KOPT-K1 (cell line): ENCODE measurements at regions not wholly inside any gene's neighbourhood (a gene's known extent, or its start where the extent isn't known, plus 50 kb on each side); places are given as distances from the start of the nearest gene placed in this dataset.
"Not testable (repeated sequence)": the region's sequence is repeated elsewhere in the genome, so short reads cannot be mapped to it uniquely, and the experiment has no call there.

Experiments
- H3K27ac ChIP-seq: fragments of 200-600 bp; sonication (generic); 2 replicates; pipeline ENCODE4 v1.5.1; 2016; ENCODE audit warnings: antibody characterized with exemption, mild to moderate bottlenecking, low read depth, low read length; ENCODE audit not compliant: poor library complexity, severe bottlenecking
- H3K36me3 ChIP-seq: fragments of 200-600 bp; sonication (generic); 2 replicates; pipeline ENCODE4 v1.5.1; 2017; ENCODE audit warnings: antibody characterized with exemption, mild to moderate bottlenecking, low read length, moderate library complexity; ENCODE audit not compliant: insufficient read depth
- H3K9me3 ChIP-seq: fragments of 200-600 bp; sonication (generic); 2 replicates; pipeline ENCODE4 v1.5.1; 2017; ENCODE audit warnings: antibody characterized with exemption, low read length, mild to moderate bottlenecking; ENCODE audit not compliant: insufficient read depth, poor library complexity, severe bottlenecking

DNA sequence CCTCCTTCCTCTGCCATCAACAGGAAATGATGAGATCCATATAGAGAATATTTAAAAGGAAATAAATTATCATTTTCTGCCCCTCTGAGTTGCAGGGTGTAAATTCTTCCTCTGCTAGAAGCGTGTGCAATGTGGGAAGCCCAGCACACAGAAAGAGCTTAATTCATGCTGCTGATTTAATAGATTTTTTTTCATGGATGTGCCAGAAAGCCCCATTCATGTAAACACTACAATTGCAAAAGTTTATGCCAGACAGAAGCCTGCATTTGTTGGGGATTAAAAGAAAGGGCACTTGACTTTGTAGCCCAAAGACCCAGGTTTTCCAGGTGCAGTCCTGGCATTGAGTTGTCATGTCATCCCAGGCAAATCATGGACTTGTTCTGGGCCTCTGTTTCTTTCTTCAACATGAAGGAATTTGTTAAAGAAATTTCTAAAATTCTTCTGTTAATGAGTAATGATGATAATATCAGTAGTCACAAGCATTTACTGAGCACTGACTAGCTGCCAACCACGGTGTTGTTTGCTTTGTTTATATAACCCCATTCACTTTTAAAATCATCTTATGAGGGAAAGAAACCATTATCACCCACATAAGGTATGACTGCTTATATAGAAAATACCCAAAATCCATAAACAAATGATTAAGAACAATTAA, 341.7 kb downstream of the ANAPC1 start:
- H3K27ac ChIP-seq, H3K36me3 ChIP-seq, H3K9me3 ChIP-seq: not testable (repeated sequence)

DNA sequence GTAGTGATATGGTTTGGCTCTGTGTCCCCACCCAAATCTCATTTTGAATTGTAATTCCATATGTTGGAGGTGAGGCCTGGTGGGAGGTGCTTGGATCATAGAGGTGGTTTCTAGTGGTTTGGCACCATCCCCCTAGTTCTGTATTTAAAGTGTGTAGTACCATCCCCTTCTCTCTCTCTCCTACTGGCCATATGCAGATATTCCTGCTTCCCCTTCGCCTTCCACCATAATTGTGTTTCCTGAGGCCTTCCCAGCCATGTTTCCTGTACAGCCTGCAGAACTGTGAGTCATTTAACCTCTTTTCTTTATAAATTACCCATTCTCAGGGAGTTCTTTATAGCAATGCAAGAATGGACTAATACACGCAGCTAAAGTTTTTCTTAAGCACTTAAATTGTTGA, 340.0 kb downstream of the ANAPC1 start:
- H3K27ac ChIP-seq, H3K36me3 ChIP-seq, H3K9me3 ChIP-seq: not testable (repeated sequence)

DNA sequence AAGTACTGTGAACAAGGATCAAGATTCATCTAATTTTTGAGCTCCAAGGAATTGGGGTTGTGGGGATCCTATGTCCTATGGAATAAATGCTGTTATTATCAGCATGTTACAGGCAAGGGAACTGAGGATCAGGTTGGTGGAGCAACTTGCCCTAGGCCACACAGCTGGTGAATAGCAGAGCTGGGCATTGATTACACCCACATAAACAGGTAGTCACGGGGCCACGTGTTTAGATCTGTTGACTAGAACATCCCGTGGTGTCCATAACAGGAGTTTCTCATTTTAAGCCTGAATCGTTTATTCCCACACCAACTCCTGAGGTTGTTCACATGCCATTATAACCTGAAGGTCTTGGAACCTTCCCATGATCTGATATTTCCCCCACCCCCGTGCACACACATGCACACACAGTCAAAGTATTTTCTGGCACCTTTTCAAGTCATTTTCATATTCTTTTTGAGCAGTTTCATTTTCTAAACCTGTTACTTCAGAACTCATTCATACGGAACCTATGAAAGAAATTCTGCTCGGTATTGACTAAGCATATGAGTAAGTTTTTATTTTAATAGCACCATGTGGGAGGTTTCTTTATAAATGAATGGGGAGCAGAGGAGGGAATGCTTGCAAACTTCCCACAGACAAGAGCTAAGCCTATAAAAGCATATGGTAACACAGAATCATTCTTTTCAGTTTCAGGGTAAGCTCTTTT, 338.1 kb downstream of the ANAPC1 start:
- not testable (repeated sequence) for H3K9me3 ChIP-seq

DNA sequence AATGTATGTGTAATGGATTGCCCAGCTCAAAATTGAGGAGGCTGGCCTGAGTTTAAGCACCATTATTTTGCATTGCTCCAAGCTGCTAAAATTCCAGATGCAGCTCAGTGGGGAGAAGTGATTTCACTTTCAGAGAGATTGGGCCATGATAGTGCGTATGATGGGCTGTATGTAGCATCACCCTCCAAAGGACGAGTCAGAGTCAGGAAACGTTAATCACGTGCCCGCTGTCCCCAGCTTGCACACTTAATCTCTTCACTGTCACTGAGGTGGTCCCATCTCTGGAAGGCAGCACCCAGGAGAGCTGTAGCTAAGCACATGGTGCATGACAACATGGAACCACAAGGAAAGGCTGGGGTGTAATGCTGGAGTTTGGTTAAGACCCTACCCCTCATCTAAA, 337.4 kb downstream of the ANAPC1 start:
- H3K9me3 ChIP-seq, H3K36me3 ChIP-seq, H3K27ac ChIP-seq: not testable (repeated sequence)

More for the DNA sequence above, 338.1 kb downstream of the ANAPC1 start:
- H3K27ac ChIP-seq, H3K36me3 ChIP-seq: not testable (repeated sequence)

DNA sequence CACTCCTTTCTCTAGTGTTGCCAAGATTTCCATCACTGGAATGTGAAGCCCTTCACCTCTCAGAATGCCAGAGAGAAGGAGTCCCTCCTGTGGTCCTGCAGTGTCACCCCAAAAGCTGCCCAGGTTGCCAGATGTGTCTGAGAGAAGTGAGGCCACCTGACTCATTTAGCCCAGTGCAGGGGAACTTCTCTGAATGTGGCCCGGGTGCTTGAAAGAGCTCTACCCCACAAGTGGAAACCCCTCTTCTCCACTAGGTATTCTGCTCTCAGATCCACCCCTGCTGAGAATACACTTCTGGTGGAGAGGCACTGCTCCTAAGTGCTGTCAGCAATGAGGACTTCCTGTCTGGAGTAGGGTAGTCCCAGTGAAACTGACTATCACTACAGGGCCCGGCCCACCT, 334.8 kb downstream of the ANAPC1 start:
- not testable (repeated sequence) for H3K9me3 ChIP-seq, H3K27ac ChIP-seq, H3K36me3 ChIP-seq

DNA sequence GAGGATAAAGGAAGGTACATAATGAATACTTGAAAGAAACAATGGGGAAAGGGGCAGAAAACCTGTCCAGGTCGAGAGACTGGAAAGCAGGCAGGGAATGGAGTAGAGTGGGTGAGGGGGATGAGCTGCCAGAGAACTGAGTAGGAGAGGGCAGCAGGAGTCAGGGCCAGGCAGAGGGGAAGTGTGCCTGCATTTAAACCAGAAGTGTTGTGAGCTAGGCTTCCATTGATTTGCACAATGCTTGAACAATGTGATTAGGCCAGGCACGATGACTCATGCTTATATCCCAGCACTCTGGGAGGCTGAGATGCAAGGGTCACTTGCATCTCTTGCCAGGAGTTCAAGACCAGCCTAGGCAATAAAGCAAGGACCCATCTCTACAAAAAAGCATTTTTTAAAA, 332.6 kb downstream of the ANAPC1 start:
- H3K9me3 ChIP-seq, H3K36me3 ChIP-seq: not testable (repeated sequence)

DNA sequence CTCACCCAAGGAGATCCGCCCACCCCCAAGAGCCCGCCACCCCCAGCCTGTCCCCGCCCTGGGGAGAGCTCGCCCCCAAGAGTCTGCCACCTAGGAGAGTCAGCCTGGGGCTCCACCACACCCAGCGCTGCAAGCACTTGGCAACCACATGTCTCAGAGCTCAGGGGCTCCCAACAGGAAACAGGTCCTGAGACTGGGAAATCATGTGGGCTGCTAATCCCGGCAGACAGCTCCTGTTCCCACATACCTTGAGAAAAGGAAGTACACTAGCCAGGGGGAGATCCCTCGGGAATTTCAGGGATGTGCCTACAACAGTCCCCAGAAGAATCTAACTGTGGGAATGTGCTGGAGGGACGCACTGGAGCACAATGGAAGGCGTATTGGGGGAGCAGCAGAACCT, 331.4 kb downstream of the ANAPC1 start:
- H3K9me3 ChIP-seq, H3K36me3 ChIP-seq, H3K27ac ChIP-seq: not testable (repeated sequence)

More for the DNA sequence above, 332.6 kb downstream of the ANAPC1 start:
- H3K27ac ChIP-seq, result not testable (repeated sequence)

DNA sequence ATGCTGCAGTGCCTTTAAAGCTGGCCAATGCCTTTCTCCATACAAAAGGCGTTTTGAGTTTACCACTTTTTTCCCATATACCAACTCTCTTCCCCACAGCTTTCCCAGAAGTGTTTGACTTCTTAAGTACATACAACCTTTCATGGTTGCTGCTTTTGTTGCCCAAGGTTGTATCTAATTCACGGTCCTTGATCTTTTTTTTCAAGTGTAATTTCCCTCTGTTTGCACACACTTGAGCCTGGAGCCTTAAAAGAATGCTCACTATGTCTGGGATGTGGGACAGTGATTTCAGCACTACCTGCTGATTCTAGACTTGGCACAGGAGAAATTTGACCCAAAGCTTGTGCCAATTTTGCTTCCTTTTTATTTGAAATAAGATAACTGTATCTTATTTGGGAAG, 324.7 kb downstream of the ANAPC1 start:
- H3K9me3 ChIP-seq, H3K27ac ChIP-seq, H3K36me3 ChIP-seq: not testable (repeated sequence)

DNA sequence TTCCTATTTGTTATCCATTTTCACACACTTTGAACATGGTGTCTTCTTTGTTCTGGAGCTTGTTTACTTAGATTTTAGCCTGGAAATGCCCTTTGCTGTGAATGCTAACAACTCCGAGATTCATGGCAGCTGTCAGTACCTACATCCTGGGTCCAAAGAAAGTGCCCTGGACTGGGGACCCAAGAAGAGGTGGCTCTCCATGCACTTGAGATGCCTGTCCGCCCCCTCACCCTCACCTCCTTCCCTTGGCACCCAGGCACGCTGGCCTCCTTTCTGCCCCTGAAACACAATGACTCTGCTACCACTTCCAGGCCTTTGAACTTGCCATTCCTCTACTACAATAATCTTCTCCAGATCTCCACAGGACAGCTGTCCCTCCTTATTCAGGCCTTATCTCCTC, 324.2 kb downstream of the ANAPC1 start:
- H3K9me3 ChIP-seq, H3K27ac ChIP-seq, H3K36me3 ChIP-seq: not testable (repeated sequence)

DNA sequence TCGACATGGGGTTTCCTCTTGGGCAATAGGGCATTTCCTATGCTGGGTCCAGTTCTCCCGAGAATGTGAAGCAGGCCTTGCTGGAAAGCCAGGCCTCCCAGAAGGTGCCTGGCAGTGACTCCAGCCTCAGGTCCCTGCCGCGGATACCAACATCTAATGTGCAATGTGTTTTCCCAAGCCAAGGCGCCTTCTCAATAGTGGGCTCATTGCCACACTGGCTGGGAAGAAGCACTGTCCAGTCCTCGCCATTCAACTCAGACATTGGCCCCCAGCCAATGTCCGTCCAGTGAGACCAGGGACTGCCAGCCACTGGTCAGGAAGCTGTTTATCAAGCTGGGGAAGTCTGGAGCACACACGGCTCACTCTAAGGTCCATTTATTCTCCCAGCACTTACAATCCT, 317.9 kb downstream of the ANAPC1 start:
- H3K27ac ChIP-seq, H3K36me3 ChIP-seq, H3K9me3 ChIP-seq: not testable (repeated sequence)

DNA sequence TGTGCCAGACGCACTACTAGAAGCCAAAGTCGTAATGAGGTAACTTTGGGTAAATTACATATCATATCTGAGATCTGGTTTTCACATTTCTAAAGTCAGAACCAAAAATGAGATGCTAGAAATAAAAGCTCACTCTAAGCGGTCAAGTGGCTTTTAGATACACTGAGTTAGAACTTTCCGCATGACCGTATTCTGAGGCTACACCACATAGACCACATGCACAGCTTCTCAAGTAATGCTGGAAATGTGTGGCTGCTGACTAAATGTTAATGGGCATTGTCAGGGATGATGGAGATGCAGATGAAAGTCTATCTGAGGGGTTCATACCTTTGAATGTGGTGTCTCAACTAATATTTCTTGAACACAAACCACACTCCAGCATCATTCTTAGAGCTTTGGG, 316.8 kb downstream of the ANAPC1 start:
- H3K36me3 ChIP-seq, H3K27ac ChIP-seq, H3K9me3 ChIP-seq: not testable (repeated sequence)

DNA sequence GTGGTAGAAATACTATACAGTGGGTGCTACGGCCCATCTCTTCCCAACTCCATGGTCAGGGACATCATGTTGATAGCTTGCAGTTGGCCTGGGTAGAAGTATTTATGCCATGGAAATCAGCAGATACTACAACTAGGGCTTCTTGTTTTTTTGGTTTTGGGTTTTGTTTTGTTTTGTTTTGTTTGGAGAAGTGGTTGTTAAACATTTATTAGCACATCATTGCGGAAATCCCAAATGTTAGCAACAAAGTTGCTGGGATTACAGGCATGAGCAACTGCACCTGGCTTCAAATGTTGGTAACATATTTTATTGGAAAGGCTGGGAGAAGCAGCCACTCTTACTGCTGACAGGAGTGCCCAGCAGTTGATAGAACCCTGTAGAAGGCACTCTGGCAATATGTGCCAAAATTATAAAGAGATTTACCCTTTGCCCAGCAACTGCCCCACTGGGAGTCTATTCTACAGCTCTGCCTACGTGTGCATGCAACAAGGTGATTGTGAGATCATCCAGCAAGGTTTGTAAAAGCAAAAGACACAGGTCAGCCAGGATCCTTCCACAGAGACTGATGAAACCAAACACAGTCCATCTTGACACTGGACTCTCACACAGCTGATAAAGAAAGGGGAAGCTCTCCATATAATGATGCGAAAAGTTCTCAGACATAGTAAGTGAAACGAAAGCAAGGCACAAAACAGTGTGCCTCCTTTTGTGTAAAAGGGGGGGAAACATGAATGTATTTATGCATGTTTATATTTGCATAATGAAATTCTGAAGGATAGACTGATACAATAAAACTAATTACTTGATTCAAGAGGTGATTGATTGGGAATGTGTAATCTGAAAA, 314.4 kb downstream of the ANAPC1 start:
- not testable (repeated sequence) for H3K36me3 ChIP-seq, H3K27ac ChIP-seq

DNA sequence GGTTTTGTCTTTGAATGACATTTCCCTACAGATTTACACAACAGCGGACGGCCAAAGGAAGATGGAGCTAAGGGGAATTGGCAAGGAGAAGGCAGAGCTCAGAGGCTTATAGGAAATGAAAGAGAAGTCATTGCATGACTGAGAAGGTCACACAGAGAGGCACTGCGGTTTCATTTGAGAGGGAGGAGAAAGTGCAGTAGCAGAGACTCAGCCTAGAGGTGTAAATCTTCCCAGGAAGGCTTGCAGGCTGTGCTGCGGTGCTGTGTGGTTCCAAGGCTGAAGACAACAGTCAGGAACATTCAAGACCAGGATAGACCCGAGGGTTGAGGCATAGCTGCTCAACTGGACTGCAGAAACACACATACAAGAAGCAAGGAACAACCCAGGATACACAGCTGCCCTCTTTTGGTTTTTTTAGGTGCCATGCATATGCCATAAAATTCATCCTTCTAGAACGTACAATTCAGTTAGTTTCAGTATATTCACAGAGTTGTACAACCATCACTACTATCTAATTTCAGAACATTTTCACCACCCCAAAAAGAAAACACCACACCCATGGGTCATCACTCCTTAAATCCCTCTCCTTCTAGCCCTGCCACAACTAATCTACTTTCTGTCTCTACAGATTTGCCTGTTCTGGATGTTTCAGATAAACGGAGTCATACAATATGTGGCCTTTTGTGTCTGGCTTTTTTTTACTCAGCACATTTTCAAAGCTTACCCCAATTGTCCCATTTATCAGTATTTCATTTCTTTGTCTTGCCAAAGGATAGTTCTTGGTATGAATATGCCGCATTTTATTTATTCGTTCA, 313.5 kb downstream of the ANAPC1 start:
- H3K27ac ChIP-seq, result peak overlapping the region; percentile 22
- not testable (repeated sequence) for H3K36me3 ChIP-seq, H3K9me3 ChIP-seq

More for the DNA sequence above, 314.4 kb downstream of the ANAPC1 start:
- H3K9me3 ChIP-seq, result not testable (repeated sequence)

DNA sequence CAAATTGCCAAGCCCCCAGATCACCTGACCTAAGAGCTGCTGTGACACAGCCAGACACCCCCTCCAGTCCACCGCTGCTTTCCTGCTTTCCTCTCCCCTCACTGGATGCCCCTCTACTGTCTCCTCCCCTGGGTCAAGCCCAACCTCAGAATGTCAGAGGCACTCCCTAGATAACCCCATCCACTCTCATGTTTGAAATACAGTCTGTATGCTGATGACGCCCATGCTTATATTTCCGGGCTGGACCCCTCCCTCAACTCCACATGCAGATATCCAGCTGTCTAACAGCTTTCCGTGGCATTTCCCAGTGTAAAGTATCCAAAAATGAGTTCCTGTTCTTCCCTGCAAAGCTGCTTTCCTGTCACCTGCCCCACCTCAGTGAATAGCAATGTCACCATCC, 309.2 kb downstream of the ANAPC1 start:
- H3K36me3 ChIP-seq, H3K27ac ChIP-seq: not testable (repeated sequence)

More for the DNA sequence above, 309.2 kb downstream of the ANAPC1 start:
- H3K9me3 ChIP-seq, result not testable (repeated sequence)
